ENCODE measurements at regions not wholly inside any gene's neighbourhood (a gene's known extent, or its start where the extent isn't known, plus 50 kb on each side); places are given as distances from the start of the nearest gene placed in this dataset.

DNA sequence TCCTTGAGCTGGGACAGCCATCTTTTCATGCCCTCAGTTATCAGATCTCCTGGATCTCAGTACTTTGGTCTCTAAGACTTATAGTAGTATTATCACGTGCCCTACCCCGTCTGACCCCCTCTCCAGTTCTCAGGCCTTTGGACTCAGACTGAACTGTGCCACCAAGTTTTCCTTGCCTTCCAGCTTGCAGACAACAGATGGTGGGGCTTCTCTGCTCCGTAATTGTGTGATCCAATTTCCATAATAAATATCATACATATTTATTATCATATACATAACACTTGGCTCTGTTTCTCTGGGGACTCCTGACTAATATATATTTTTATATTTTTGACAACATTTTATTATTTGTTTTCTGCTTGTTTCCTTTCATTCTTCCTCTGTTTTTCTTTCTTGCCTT lies 458.8 kb upstream of the SEMA6D start:
- no peak for TF ChIP-seq EZH2 (IDR thresholded peaks at IDR 0.05; ENCODE audit: borderline replicate concordance, insufficient read depth, low read depth, low read length, poor library complexity, severe bottlenecking)
- TF ChIP-seq, protein P1, sequence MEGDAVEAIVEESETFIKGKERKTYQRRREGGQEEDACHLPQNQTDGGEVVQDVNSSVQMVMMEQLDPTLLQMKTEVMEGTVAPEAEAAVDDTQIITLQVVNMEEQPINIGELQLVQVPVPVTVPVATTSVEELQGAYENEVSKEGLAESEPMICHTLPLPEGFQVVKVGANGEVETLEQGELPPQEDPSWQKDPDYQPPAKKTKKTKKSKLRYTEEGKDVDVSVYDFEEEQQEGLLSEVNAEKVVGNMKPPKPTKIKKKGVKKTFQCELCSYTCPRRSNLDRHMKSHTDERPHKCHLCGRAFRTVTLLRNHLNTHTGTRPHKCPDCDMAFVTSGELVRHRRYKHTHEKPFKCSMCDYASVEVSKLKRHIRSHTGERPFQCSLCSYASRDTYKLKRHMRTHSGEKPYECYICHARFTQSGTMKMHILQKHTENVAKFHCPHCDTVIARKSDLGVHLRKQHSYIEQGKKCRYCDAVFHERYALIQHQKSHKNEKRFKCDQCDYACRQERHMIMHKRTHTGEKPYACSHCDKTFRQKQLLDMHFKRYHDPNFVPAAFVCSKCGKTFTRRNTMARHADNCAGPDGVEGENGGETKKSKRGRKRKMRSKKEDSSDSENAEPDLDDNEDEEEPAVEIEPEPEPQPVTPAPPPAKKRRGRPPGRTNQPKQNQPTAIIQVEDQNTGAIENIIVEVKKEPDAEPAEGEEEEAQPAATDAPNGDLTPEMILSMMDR (IDR thresholded peaks at IDR 0.05) = no peak

Data from B cell (primary cell).